ENCODE measurements at regions not wholly inside any gene's neighbourhood (a gene's known extent, or its start where the extent isn't known, plus 50 kb on each side); places are given as distances from the start of the nearest gene placed in this dataset.

DNA sequence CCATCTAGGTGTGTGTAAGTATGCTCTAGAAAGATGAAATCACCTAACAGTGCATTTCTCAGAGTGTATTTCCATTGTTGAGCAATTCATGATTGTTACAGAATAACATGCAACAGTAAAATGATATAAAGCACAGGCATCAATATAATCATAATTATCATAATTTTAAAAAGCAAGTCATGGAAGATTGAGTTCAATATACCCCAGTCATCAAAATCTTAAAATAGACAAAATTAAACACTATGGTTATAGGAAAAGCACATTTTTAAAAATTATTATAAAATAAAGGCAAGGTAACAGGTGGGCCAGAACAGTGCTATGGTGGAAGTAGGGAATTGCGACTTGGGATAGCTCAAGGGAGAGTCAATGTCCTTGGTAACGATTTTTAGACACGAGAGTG lies 555.4 kb upstream of the VRK2 start:
- TF ChIP-seq ELF1 (IDR thresholded peaks at IDR 0.05) (no peak), JUND (IDR thresholded peaks at IDR 0.05) (no peak), FOXM1 (IDR thresholded peaks at IDR 0.05; ENCODE audit: low read depth) (no peak)
- TF ChIP-seq, protein P1, sequence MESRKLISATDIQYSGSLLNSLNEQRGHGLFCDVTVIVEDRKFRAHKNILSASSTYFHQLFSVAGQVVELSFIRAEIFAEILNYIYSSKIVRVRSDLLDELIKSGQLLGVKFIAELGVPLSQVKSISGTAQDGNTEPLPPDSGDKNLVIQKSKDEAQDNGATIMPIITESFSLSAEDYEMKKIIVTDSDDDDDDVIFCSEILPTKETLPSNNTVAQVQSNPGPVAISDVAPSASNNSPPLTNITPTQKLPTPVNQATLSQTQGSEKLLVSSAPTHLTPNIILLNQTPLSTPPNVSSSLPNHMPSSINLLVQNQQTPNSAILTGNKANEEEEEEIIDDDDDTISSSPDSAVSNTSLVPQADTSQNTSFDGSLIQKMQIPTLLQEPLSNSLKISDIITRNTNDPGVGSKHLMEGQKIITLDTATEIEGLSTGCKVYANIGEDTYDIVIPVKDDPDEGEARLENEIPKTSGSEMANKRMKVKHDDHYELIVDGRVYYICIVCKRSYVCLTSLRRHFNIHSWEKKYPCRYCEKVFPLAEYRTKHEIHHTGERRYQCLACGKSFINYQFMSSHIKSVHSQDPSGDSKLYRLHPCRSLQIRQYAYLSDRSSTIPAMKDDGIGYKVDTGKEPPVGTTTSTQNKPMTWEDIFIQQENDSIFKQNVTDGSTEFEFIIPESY (IDR thresholded peaks at IDR 0.05; ENCODE audit: borderline replicate concordance, low read depth) = no peak
- TF ChIP-seq, protein P2, sequence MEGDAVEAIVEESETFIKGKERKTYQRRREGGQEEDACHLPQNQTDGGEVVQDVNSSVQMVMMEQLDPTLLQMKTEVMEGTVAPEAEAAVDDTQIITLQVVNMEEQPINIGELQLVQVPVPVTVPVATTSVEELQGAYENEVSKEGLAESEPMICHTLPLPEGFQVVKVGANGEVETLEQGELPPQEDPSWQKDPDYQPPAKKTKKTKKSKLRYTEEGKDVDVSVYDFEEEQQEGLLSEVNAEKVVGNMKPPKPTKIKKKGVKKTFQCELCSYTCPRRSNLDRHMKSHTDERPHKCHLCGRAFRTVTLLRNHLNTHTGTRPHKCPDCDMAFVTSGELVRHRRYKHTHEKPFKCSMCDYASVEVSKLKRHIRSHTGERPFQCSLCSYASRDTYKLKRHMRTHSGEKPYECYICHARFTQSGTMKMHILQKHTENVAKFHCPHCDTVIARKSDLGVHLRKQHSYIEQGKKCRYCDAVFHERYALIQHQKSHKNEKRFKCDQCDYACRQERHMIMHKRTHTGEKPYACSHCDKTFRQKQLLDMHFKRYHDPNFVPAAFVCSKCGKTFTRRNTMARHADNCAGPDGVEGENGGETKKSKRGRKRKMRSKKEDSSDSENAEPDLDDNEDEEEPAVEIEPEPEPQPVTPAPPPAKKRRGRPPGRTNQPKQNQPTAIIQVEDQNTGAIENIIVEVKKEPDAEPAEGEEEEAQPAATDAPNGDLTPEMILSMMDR (IDR thresholded peaks at IDR 0.05) = no peak
